GM20431 (cell line): ENCODE measurements at regions not wholly inside any gene's neighbourhood (a gene's known extent, or its start where the extent isn't known, plus 50 kb on each side); places are given as distances from the start of the nearest gene placed in this dataset.

Source experiments
- in situ Hi-C: fragments of 300-500 bp; cut with MseI, MboI; formaldehyde crosslinking; loops from one replicate; pipeline ENCODE4 v1.15.0; 2020; ENCODE audit warnings: low sequenced_read_pairs; ENCODE audit not compliant: unreplicated experiment

- in situ Hi-C loops: no loop called here
These were observed 135.4 kb downstream of the LACC1 start for GRCh38 chr13:44015118-44015517.

- in situ Hi-C loops: no loop called here
These were observed 136.1 kb downstream of the LACC1 start for GRCh38 chr13:44015811-44016210.

DNA sequence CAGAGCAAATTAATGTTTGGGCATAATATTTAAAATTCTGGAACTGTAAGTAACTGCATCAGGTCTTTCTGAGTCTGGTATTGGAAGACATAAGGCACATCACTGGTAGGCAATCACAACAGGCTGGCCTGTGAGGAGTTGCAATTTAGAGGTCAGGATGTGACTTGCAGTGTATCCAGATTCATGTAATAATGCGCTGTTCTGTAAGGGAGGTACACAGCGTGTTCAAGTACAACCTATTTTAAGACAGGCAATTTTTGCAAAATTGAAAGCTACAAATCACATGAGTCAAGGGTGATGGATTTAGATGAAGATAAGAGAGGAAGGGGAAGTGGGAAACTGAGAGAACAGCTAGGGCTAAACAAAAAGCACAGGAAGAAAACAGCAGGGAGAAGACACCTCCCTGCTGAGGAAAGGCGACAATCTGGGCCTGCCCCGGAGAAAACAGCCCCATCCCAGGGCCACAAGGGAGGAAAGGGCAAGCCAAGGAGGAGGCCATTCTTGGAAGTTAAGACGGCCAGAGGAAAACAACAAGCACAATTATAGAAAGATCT, 138.1 kb downstream of the LACC1 start:
- in situ Hi-C loops: no loop called here

GRCh38 chr13:44019651-44020050, 139.9 kb downstream of the LACC1 start:
- in situ Hi-C loops: no loop called here

DNA sequence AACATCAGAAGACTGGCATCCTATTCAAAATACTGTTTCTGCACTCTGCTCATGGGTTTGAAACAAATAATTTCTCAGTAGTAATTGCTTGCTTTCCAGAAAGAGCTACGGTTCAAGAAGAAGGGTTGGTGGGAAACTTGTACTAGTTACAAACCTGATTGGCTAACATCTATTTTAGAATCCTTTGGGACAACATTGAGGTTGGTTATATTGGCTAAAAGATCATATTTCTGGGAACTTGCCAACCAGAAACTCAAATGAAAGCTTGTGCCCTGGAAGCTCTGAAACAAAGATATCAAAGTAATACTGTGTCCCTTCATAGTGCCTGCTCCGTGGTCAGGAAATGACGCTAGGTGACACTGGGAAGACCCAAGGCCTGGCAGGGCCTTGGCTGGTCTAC, 141.7 kb downstream of the LACC1 start:
- in situ Hi-C loops: no loop called here

DNA sequence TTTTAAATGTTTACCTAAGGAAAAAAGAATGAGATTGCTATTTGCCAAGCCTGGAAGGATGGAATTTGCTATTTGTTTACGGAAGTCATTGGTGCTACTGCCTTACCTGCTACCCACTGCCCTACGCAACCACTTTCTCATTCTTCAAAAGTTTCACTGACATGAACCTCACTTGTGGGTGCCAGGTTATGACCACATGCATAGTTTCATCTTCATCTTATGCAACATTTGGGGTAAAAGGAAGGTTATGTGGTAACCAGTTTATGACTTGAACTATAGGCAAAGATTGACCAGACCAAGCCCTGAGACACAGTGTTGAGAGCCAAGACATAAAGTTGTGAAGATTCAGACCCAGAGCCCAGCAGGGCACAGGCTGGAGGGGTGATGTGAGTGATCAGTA, 142.5 kb downstream of the LACC1 start:
- in situ Hi-C loops: no loop called here

DNA sequence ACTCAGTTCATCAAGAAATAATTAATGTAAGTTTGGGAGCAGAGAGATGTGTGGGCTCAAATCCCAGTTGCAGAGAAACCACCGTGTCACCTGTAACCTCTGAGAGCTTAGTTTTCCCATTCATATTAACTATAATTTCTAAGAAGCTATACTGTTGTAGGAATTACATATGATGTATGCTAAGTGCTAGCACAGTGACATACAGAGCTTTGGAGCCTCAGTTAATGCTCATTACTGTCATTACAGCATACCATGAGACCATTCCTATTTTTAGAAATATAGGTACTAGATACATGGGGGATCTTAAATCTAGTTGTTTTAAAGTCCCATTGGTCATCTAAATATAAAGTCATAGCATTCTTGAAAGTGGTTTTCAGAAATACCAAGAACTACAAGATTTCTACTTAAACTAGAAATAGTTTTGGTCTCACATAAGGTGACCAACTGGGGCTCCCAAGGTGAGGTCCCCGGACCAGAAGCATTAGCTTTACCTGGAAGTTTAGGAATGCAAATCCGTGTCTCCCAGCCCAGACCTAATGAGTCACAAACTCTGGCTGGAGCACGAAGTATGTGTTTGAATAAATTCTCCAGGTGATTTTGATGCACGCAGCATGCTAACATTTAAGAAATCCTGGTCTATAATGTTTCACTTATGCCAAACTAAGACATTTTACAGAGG, 144.6 kb downstream of the LACC1 start:
- in situ Hi-C loops: no loop called here

DNA sequence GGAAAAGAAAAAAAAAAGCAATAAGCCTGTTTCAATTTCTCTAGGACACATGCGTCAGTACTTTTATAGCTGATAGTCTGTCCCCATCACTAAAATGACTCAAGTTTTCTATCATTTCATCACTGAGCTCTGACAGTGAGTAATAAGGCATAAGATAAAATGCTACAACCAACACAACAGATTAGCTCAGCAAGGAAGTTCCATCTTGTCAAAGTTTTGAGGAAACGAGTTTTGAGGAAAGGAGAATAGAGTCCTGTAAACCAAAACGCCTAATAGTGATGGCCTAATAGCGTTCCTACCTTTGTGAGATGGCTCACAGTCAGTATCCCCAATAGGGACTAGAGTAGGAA, 145.1 kb downstream of the LACC1 start:
- in situ Hi-C loops: no loop called here

GRCh38 chr13:44026194-44026593, 146.5 kb downstream of the LACC1 start:
- in situ Hi-C loops: no loop called here

DNA sequence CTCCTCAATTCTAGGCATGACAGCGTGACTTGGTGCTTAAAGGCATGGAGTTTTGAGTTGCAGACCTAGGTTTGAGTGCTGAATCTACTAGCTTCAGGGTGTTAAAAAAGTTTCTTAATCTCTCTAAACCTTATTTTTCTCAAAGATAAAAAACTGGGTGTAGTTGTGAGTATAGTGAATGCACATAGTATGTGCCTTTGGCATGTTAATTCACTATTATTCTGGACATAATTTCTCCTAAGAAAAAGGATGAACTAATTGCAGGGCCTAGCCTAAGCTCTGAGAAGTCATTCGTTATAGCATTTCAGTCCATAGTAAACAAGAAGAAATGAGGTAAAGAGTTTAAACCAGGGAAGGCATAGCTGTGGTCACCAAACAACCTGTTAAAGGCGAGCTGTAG, 149.0 kb downstream of the LACC1 start:
- in situ Hi-C loops: no loop called here

DNA sequence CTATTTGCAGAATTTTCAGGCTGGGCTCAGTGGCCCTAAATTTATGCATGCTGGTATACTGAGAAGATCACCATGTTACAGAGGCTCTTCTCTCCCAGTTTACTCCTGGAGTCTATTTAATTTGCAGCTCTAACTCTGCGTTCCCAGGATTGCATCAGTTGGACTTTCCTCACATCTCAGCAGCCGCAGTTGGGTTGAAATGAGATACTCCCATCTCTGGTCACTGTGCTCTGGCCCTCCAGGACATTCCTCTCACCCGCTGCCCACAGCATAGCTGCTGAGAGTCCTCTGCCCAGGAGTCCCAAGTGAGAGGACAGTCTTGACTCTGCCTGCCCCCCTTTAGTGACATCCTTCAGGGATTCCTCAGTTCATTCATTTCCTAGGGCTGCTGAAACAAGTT, 150.9 kb downstream of the LACC1 start:
- in situ Hi-C loops: no loop called here

- in situ Hi-C loops: no loop called here
These were observed 151.9 kb downstream of the LACC1 start for GRCh38 chr13:44031555-44031954.

DNA sequence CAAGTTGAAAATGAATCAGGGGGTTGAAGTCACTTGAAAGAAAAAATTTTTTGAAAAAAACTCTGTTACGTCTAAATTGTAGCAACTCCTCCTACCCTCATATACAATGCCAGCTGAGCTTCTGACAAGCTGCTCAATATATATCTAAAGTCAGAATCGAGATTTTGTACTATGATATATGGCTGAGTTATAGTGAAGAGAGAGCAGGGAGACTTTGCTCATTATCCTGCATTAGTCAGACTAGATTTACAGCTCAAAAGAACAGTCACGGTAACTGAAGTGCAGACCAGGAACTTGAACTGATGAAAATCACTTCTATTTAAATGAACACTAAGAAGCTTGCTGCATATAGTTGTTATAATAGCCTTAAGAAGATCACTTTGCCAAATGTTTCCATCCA, 153.1 kb downstream of the LACC1 start:
- in situ Hi-C loops: no loop called here

DNA sequence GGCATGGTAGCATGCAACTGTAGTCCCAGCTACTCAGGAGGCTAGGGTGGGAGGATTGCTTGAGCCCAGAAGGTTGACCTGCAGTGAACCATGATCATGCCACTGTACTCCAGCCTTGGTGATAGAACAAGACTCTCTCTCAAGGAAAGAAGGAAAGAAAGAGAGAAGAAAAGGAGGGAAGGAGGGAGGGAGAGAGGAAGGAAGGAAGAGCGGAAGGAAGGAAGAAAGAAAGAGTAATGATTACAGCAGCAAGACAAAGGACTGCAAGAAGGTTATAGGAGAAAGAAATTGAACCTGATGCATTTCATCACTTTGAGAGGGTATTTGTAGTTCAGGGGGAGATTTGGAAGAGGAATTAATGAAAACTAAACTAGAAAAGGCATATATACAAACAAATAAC, 155.7 kb downstream of the LACC1 start:
- in situ Hi-C loops: no loop called here

DNA sequence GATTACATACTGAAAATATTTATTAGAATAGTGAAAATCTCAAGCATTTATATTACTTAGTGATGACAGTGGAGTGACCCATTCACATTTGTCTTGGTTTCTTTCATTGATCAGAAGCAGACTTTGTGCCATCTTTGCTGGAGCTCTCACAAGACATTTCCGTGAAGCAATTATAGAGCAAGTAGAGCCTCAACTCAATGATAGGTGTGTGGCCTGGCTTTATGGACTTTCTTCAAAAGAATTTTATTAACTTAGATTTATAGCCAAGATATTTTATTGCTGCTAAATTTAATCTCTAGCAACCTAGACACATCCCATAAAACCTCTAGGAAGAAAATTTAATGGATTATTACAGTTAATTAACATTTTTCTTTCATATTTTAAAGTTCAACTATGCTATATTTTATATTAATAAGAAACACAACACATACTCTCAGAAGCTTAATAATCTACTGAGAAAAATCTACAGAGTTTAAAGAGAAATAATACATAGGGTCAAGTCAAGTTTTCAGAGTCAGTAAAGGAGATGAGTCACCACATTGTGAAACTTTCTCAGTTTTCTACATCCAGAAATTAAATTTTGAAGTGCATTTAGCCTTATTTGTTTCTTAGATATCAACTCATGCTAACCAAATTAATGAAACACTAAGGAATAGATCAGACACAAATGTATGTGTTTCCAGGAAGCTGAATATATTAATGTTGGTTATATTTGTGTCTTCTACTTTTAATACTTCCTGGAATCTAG, 160.5 kb downstream of the LACC1 start:
- in situ Hi-C loops: no loop called here

DNA sequence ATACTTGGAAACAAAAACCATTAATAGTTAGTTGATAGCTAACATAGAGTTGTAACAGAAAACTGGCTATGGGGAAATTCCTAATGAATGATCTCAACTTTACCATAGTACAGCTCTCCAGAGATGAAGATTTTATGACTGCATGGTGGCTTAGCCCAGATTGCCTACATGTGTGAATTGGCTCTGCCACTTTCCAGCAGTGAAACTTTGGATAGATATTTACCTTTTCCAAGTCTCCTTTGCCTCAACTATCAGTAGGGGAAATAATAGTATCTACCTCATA, 161.1 kb downstream of the LACC1 start:
- in situ Hi-C loops: no loop called here

DNA sequence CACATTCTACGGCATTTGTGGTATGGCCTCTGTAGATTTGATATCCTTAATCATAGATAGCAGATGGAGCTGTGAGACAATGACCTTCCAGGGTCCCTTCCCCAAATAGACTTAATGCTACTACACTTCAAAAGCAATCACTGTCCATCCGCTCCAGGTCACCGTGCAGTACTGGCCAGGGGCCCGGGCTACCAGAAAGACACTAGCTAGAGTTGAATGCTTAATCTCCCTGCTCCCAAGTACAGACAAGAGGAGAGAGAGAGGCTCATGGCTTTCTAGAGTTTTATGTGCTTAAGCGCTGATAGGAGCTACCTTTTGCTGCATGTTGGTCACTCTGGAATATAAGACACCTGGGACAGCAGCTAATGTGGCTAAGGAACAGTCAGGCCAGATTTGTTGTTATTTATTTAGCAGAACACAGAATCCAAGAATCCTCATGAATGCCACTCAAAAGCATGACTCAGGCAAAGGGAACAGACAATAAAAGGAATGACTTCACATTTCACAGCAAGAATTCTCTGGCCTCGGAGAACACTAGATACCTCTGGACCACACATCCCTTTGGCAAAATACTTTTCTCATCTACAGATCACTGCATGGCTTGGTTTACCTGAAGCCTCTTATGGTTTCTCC, 165.0 kb downstream of the LACC1 start:
- in situ Hi-C loops: no loop called here

GRCh38 chr13:44045180-44045562, 165.5 kb downstream of the LACC1 start:
- in situ Hi-C loops: no loop called here

DNA sequence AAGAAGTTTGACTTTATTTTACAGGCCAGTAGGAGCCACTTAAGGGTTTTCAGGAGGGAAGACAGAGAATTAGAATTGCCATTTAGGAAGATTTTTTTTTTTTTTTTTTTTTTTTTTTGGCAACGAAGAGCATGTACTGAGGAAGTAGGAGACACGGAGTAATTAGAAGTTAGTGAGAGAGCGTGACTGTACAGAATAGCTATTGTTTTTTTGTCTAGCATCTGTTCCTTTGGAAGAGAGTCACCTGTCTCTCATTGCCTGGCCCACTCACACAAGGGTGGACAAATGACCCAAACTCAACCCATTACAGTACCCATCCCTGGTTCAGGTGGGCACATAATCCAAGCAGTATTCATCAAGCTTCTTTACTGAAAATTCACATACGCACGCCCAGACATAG, 166.7 kb downstream of the LACC1 start:
- in situ Hi-C loops: no loop called here

- in situ Hi-C loops: no loop called here
These were observed 168.6 kb downstream of the LACC1 start for GRCh38 chr13:44048326-44048725.

DNA sequence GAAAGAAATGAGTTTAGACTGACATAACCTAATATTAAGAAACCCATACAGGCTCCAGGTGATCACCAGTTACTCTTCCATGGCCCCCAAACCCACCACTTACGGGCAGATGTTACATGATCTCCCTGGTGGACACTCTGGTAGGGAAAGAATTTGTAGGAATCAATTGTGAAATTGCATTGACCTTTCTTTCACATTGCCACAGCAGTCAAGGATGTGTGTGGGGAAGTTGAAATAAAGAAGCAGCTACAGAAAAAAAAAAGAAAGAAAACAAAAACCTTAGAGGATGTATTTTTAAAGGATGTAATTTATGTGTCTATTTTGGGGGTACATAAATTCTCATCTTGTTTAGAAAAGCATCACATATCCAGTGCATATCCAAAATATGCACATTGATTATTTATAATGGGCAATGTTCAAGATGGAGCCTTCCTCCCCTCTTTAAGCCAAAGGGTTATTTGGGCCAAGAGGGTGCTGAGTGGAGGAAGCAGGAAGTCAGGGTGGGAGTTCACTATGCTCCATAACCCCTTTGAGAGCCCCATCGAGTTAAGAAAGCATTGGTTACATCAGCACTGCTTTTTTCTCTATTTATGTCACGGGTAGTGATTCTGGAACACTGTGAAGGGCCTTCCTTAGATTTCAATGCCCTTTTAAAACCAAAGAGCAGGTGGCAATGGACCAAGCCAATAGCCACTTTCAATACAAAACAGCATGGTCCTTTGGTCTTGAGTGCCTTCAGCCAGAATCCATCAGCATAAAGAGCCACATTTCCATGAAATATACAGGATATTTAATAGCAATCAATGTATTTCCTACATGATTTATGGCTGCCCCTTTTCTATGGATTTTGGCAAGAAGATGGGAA, 169.6 kb downstream of the LACC1 start:
- in situ Hi-C loops: no loop called here
